Ascending aorta (tissue), 2 donors: ENCODE measurements at regions not wholly inside any gene's neighbourhood (a gene's known extent, or its start where the extent isn't known, plus 50 kb on each side); places are given as distances from the start of the nearest gene placed in this dataset.

Experiments used
- DNase-seq, 2 donors: peaks; one replicate each; pipeline ENCODE4 v3.0.0-alpha.2; 2019; ENCODE audit warnings: low spot score in 2 of 2
- H3K27ac ChIP-seq, 2 donors: fragments of 200-600 bp; sonication (generic); one replicate each; pipeline ENCODE4 v1.5.1; 2016 to 2017; ENCODE audit warnings: mild to moderate bottlenecking in 1 of 2
- H3K27me3 ChIP-seq: fragments of 200-600 bp; sonication (generic); one replicate; pipeline ENCODE4 v1.5.1; 2017
- H3K36me3 ChIP-seq, 2 donors: fragments of 200-600 bp; sonication (generic); one replicate each; pipeline ENCODE4 v1.5.1; 2016
- H3K4me1 ChIP-seq, 2 donors: fragments of 200-600 bp; sonication (generic); one replicate each; pipeline ENCODE4 v1.5.1; 2016 to 2017; ENCODE audit warnings: mild to moderate bottlenecking in 1 of 2
- H3K4me3 ChIP-seq, 2 donors: fragments of 200-600 bp; sonication (generic); one replicate each; pipeline ENCODE4 v1.5.1; 2016 to 2017; ENCODE audit warnings: mild to moderate bottlenecking in 1 of 2
- H3K9me3 ChIP-seq, 2 donors: fragments of 200-600 bp; sonication (generic); one replicate each; pipeline ENCODE4 v1.5.1; 2016
- intact Hi-C: fragments of 100-400 bp; cut with DNase I; formaldehyde crosslinking; loops from one replicate; pipeline ENCODE4 v1.15.1; 2023
- TF ChIP-seq, protein P1 (sequence below), 3 experiments: fragments of 200-600 bp in 2 of 3; fragments of 450-650 bp in 1 of 3; sonication (generic) in 2 of 3; IDR thresholded peaks; one replicate each; pipeline ENCODE4 v1.5.1; 2016 to 2019; ENCODE audit warnings: antibody characterized with exemption in 3 of 3, mild to moderate bottlenecking in 1 of 3, moderate library complexity in 1 of 3

DNA sequence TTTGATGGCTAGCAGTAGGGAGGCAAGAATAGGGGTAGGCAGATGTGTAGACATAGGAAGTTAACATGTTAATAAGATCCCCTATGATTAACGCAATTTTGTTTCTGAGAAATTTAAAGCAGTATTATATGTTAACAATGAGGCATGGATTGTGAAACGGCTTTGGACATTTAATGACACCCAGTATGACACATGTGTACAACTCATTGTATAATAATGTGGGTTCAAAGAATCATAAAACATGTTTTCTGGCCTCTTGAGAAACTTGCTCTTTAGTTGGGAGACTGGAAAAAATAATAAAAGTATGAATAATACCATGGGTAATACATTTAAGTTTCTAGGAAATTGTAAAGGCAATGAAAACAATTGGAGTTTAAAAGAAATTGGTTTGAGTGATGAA is 332.1 kb upstream of the CDH20 start:
- no peak for DNase-seq
- H3K36me3 ChIP-seq, result no peaks in the 10 kb centered on the region
- H3K4me1 ChIP-seq, result no peaks in the 10 kb centered on the region
- TF ChIP-seq, protein P1, sequence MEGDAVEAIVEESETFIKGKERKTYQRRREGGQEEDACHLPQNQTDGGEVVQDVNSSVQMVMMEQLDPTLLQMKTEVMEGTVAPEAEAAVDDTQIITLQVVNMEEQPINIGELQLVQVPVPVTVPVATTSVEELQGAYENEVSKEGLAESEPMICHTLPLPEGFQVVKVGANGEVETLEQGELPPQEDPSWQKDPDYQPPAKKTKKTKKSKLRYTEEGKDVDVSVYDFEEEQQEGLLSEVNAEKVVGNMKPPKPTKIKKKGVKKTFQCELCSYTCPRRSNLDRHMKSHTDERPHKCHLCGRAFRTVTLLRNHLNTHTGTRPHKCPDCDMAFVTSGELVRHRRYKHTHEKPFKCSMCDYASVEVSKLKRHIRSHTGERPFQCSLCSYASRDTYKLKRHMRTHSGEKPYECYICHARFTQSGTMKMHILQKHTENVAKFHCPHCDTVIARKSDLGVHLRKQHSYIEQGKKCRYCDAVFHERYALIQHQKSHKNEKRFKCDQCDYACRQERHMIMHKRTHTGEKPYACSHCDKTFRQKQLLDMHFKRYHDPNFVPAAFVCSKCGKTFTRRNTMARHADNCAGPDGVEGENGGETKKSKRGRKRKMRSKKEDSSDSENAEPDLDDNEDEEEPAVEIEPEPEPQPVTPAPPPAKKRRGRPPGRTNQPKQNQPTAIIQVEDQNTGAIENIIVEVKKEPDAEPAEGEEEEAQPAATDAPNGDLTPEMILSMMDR (IDR thresholded peaks at IDR 0.05), result no peak
- no peak overlapping the region for H3K4me3 ChIP-seq
- intact Hi-C loops, result no loop called here
- H3K27me3 ChIP-seq, result no peaks in the 10 kb centered on the region
- no peaks in the 10 kb centered on the region for H3K9me3 ChIP-seq
- H3K27ac ChIP-seq, result no peak overlapping the region

DNA sequence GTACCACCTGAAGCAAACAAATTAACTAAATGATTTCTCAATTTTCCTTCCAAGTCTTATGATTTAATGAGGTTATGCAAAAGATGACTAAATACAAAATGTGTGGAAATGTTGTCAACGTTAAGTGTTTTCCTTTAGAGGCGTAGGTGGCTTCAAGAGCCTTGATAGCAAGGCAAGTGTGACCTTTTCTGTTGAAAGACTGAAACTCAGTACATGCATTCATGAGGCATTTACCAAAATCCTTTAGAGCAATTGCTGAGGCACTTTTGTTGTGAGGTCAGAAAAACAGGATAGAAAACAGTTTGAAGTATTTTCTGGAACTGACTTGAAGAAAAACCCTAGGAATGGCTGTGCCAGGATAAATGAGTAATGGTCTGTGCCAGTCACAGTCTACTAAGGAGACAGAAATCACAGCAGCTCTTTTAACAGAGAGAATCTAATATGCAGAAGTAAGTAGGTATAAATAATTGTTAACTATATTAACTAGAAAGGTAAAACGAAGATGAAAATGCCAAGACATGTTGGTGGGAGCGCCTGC is 326.5 kb upstream of the CDH20 start:
- H3K36me3 ChIP-seq, result no peaks in the 10 kb centered on the region
- no peak overlapping the region for H3K4me3 ChIP-seq
- no peak overlapping the region for H3K27ac ChIP-seq
- H3K4me1 ChIP-seq, result no peaks in the 10 kb centered on the region
- DNase-seq, result no peak
- intact Hi-C loops, result no loop called here
- no peaks in the 10 kb centered on the region for H3K27me3 ChIP-seq
- H3K9me3 ChIP-seq, result no peaks in the 10 kb centered on the region
- TF ChIP-seq, protein P1 (IDR thresholded peaks at IDR 0.05), result no peak

DNA sequence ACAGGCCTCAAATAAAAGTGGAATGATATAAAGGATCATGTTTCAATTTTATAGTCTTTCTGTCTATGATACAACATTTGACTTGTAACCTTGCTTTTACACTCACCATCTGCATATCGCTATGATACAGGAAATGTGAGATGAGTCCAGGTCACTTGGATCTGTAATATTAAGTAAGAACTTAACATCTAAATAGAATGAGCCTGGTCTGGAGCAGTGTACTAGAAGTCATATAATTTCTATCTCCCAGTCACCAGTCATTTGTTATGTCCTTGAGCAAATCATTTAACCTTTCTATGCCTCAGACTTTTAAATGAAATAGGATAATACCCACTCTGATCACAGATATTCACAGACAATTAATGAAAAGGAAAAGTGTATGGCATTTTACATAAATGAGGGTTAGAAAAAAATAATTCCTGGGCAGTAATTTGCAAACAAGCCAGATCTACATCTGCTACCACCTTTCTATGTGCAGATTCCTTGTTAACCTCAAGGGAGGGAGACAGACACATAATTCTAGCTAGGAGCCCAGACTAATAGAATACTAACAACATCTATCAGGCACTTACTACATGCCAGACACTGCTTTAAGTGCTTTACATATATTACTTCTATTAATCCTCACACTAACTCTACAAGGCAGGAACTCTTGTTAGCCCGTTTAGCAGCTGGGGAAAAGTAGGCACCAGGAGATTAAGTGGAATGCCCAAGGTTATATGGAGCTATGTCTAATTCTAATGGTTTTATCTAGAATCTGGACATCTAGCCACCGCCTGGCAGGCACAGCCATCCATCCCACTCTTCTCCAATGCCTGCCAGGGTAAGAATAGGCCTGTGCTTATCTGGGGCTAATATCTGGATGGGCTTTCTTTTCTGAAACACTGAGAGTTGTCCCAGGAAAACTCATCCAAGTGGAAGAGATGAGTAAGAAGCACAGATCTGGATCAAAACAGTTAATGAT is 313.6 kb upstream of the CDH20 start:
- H3K36me3 ChIP-seq, result no peaks in the 10 kb centered on the region

DNA sequence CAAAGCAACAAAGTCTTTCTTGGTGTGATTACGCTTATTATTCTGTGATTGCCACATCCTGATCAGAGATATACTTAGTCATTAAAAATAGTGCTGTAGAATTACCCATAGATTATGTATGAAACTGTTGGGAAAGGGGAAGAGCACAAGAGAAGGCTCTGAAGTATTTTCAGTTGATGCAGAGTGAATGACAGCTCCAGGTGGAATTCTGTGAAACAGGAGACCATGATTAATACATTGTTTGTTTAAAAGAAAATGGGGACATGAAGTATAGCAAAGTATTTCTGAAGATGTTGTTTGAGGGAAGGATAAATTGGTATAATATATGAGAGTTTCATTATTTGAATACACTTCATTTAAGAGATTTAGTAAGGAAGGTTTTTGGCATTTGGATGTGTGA is 307.6 kb upstream of the CDH20 start:
- Histone ChIP-seq H3K27ac (no peak overlapping the region), H3K27me3 (no peaks in the 10 kb centered on the region), H3K4me1 (no peaks in the 10 kb centered on the region), H3K36me3 (no peaks in the 10 kb centered on the region), H3K4me3 (no peak overlapping the region), H3K9me3 (no peaks in the 10 kb centered on the region)
- TF ChIP-seq, protein P1 (IDR thresholded peaks at IDR 0.05), result no peak
- intact Hi-C loops, result no loop called here
- no peak for DNase-seq

More for the DNA sequence above, 313.6 kb upstream of the CDH20 start:
- no peak for DNase-seq
- TF ChIP-seq, protein P1 (IDR thresholded peaks at IDR 0.05), result no peak
- intact Hi-C loops, result no loop called here
- no peaks in the 10 kb centered on the region for H3K27me3 ChIP-seq
- H3K4me1 ChIP-seq, result no peaks in the 10 kb centered on the region
- no peaks in the 10 kb centered on the region for H3K9me3 ChIP-seq
- no peak overlapping the region for H3K4me3 ChIP-seq
- H3K27ac ChIP-seq, result no peak overlapping the region

DNA sequence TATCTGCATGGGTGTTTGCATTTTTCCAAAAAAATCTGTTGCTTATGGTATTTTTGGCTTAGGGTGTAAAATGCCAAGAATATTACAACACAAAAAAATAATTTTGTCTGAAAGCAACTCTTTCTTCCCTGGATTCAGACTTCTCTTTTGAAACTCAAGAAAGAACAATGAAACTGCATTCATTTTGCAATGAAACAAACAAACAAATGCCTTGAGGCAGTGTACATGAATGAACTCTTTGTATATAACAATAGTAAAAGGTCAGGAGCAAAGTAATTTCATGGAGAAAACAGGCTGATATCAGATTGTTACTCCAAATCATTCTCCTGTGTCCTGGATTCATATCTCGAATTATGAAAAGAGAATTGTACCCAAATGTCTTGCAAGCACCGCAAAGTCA is 301.6 kb upstream of the CDH20 start:
- Histone ChIP-seq H3K36me3 (no peaks in the 10 kb centered on the region), H3K27me3 (no peaks in the 10 kb centered on the region), H3K9me3 (no peaks in the 10 kb centered on the region), H3K27ac (no peak overlapping the region), H3K4me3 (no peak overlapping the region), H3K4me1 (no peaks in the 10 kb centered on the region)
- intact Hi-C loops, result no loop called here
- DNase-seq, result no peak
- TF ChIP-seq, protein P1 (IDR thresholded peaks at IDR 0.05), result no peak
